NCI-H2029 treated with DMSO at 0.1 percent for 48 hours (cell line): ENCODE measurements at regions not wholly inside any gene's neighbourhood (a gene's known extent, or its start where the extent isn't known, plus 50 kb on each side); places are given as distances from the start of the nearest gene placed in this dataset.
"Not testable (repeated sequence)": the region's sequence is repeated elsewhere in the genome, so short reads cannot be mapped to it uniquely, and the experiment has no call there.

ENCODE experiments used
- DNase-seq: peaks from one replicate; lab custom pipeline; 2025; lab: John Stamatoyannopoulos, UW

- DNase-seq, result no peak
Observed at GRCh38 chr1:198977909-198978308, 339.1 kb downstream of the PTPRC start.

- DNase-seq, result no peak
Observed at GRCh38 chr1:198978523-198978922, 339.7 kb downstream of the PTPRC start.

- no peak for DNase-seq
Observed at GRCh38 chr1:198986036-198986435, 347.2 kb downstream of the PTPRC start.

- DNase-seq, result no peak
Observed at GRCh38 chr1:198986442-198986841, 347.6 kb downstream of the PTPRC start.

- no peak for DNase-seq
Observed at GRCh38 chr1:199002661-199003060, 363.8 kb downstream of the PTPRC start.

GRCh38 chr1:199007423-199007822 is 368.6 kb downstream of the PTPRC start:
- no peak for DNase-seq

GRCh38 chr1:199009447-199009846 is 370.6 kb downstream of the PTPRC start:
- no peak for DNase-seq

- DNase-seq, result no peak
Observed at GRCh38 chr1:199010492-199010891, 371.7 kb downstream of the PTPRC start.

- DNase-seq, result no peak
Observed at GRCh38 chr1:199010933-199011332, 372.1 kb downstream of the PTPRC start.

GRCh38 chr1:199015799-199016198 is 377.0 kb downstream of the PTPRC start:
- no peak for DNase-seq

- no peak for DNase-seq
Observed at GRCh38 chr1:199018471-199019135, 379.8 kb downstream of the PTPRC start.

- DNase-seq, result no peak
Observed at GRCh38 chr1:199020051-199020450, 381.2 kb downstream of the PTPRC start.

- no peak for DNase-seq
Observed at GRCh38 chr1:199020904-199021303, 382.1 kb downstream of the PTPRC start.

- DNase-seq, result no peak
Observed at GRCh38 chr1:199029401-199029800, 390.6 kb downstream of the PTPRC start.

- DNase-seq, result no peak
Observed at GRCh38 chr1:199029855-199030254, 391.0 kb downstream of the PTPRC start.

GRCh38 chr1:199030541-199030940 is 391.7 kb downstream of the PTPRC start:
- DNase-seq, result not testable (repeated sequence)

GRCh38 chr1:199031170-199031569 is 392.3 kb downstream of the PTPRC start:
- not testable (repeated sequence) for DNase-seq

GRCh38 chr1:199032479-199032878 is 393.6 kb downstream of the PTPRC start:
- not testable (repeated sequence) for DNase-seq

- DNase-seq, result no peak
Observed at GRCh38 chr1:199033661-199034060, 394.8 kb downstream of the PTPRC start.

- DNase-seq, result no peak
Observed at GRCh38 chr1:199038156-199038555, 399.3 kb downstream of the PTPRC start.

GRCh38 chr1:199040076-199040905 is 401.5 kb downstream of the PTPRC start:
- no peak for DNase-seq

- DNase-seq, result no peak
Observed at GRCh38 chr1:199041173-199041914, 402.5 kb downstream of the PTPRC start.

GRCh38 chr1:199042193-199042592 is 403.4 kb downstream of the PTPRC start:
- no peak for DNase-seq
